HEK293 (cell line): ENCODE measurements at regions not wholly inside any gene's neighbourhood (a gene's known extent, or its start where the extent isn't known, plus 50 kb on each side); places are given as distances from the start of the nearest gene placed in this dataset.

ENCODE experiments used
- ATF2 ChIP-seq: fragments of 450-650 bp; formaldehyde crosslinking; IDR thresholded peaks from 2 replicates; pipeline ENCODE4 v1.5.1; 2016; ENCODE audit warnings: missing biosample characterization, missing genetic modification characterization, low read depth
- BCL11A ChIP-seq: fragments of 450-650 bp; formaldehyde crosslinking; IDR thresholded peaks from 2 replicates; pipeline ENCODE4 v1.5.1; 2016; ENCODE audit warnings: low read depth, missing biosample characterization, missing genetic modification characterization
- BCL11B ChIP-seq: fragments of 450-650 bp; formaldehyde crosslinking; IDR thresholded peaks from 2 replicates; pipeline ENCODE4 v1.5.1; 2016; ENCODE audit warnings: low read depth, missing biosample characterization, missing genetic modification characterization
- MEIS1 ChIP-seq: sonication (generic); formaldehyde crosslinking; IDR thresholded peaks from 2 replicates; pipeline ENCODE4 v1.8.1; 2022; ENCODE audit warnings: missing genetic modification reagents, mild to moderate bottlenecking, borderline replicate concordance
- PRDM1 ChIP-seq: fragments of 450-650 bp; formaldehyde crosslinking; IDR thresholded peaks from 2 replicates; pipeline ENCODE4; 2016; ENCODE audit warnings: missing biosample characterization, missing genetic modification characterization
- REST ChIP-seq: fragments of 450-650 bp; formaldehyde crosslinking; IDR thresholded peaks from 2 replicates; pipeline ENCODE4 v1.5.1; 2016; ENCODE audit warnings: missing biosample characterization, missing genetic modification characterization
- ZBTB49 ChIP-seq: fragments of 450-650 bp; formaldehyde crosslinking; IDR thresholded peaks from 2 replicates; pipeline ENCODE4 v1.5.1; 2016; ENCODE audit warnings: missing biosample characterization, missing genetic modification characterization, low read depth
- ZNF23 ChIP-seq: fragments of 450-650 bp; formaldehyde crosslinking; IDR thresholded peaks from 2 replicates; pipeline ENCODE4 v1.5.1; 2016; ENCODE audit warnings: missing biosample characterization, missing genetic modification characterization, borderline replicate concordance
- ZNF274 ChIP-seq, 2 experiments: fragments of 200-500 bp in 1 of 2; fragments of 450-650 bp in 1 of 2; sonication (Bioruptor generic) in 1 of 2; formaldehyde crosslinking in 1 of 2; IDR thresholded peaks; 2 replicates each; pipeline versions ENCODE4 v1.5.1 to v1.6.1; 2014 to 2016; ENCODE audit warnings: borderline replicate concordance in 1 of 2, inconsistent platforms in 1 of 2, low read length in 1 of 2, missing biosample characterization in 1 of 2, missing genetic modification characterization in 1 of 2
- ZNF660 ChIP-seq: fragments of 450-650 bp; IDR thresholded peaks from 2 replicates; pipeline ENCODE4 v1.5.1; 2018; ENCODE audit warnings: missing biosample characterization, mild to moderate bottlenecking, missing genetic modification characterization
- ZNF670 ChIP-seq: fragments of 450-650 bp; formaldehyde crosslinking; IDR thresholded peaks from 2 replicates; pipeline ENCODE4 v1.5.1; 2016; ENCODE audit warnings: missing biosample characterization, missing genetic modification characterization, low read depth

- TF ChIP-seq ZBTB49 (tag by site-specific recombination) (no peak), PRDM1 (tag by site-specific recombination) (no peak), ZNF23 (no peak), ZNF274 (IDR thresholded peaks at IDR 0.05; ENCODE audit: low read length) (no peak), ZNF274 (tag by site-specific recombination; IDR thresholded peaks at IDR 0.05; ENCODE audit: borderline replicate concordance) (no peak), ZNF660 (tag by site-specific recombination) (no peak), ATF2 (tag by site-specific recombination) (no peak), MEIS1 (CRISPR knock-in tag) (no peak), REST (tag by site-specific recombination) (no peak), BCL11A (tag by site-specific recombination) (no peak), BCL11B (tag by site-specific recombination) (no peak), ZNF670 (tag by site-specific recombination) (no peak)
Measured at GRCh38 chr11:109209572-109209971, 212.4 kb upstream of the C11orf87 start.
